HG03175 (cell line): ENCODE measurements at regions not wholly inside any gene's neighbourhood (a gene's known extent, or its start where the extent isn't known, plus 50 kb on each side); places are given as distances from the start of the nearest gene placed in this dataset.

Experiments
- ATAC-seq: cut with Tn5 transposase; IDR thresholded peaks from one replicate; pipeline ENCODE4 v1.9.1; 2021; ENCODE audit warnings: mild to moderate bottlenecking, moderate library complexity; ENCODE audit not compliant: unreplicated experiment

DNA sequence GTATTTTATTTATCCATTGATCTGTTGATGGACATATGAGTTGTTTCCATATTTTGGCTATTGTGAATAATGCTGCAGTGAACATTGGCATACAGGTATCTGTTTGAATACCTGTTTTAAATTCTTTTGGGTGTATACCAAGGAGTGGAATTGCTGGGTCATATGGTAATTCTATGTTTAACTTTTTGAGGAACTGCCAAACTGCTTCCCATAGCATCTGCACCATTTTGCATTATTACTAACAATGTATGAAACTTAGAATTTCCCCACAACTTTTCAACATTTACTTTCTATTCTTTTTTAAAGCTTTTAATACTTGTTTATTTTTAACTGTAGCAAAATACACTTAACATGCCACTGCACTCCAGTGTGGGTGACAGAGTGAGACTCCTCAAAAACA lies 57.0 kb upstream of the MSN start:
- no peak for ATAC-seq

DNA sequence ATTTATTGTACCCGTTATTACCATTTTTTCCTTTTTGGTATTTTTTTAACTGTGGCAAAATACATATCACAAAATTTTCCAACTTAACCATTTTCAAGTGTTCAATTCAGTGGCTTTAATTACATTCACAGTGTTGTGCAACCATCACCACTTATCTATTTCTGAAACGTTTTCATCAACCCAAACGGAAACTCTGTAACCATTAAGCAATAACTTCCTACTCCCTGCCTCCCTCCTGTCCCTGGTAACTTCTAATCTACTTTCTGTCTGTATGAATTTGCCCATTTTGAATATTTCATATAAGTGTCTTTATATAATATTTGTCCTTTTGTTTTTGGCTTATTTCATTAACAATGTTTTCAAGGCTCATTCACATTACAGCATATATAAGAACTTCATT lies 57.4 kb upstream of the MSN start:
- ATAC-seq = no peak

DNA sequence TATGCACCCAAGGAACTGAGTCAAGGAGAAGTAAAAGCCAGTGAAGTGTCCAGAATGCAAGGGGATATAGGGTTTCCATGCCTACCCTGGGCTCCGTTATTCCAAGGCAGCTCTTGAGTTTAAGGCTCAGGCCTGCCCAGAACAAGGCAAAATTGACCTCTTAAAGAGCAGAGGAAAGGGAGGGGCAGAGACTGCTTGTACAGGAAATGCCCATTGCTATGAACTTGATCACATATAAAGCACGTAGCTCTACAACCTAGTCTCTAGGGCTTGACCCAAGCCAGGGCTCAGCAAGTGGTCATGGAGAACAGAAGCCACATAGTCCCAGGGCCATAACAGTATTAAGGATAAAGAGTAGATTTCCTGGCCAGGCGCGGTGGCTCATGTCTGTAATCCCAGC lies 58.2 kb upstream of the MSN start:
- no peak for ATAC-seq

DNA sequence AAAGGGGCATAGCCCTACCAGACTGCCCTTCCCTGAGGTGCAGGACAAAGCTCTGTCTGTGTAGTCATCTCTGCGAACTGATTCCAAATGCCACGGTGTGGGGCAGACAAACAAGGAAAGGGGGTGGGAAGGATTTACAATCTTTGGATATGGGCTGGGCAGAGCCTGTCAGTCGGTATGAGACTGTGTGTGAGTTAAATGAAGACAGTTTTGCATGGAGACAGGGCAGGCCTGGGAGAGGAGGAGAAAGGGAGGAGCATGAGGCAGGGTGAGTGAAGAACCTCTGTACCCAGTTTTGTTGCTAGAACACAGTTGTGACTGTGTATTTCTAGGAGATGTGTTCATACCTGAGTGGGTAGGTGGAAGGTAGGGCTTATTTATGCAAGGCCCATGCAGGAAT lies 59.4 kb upstream of the MSN start:
- no peak for ATAC-seq

DNA sequence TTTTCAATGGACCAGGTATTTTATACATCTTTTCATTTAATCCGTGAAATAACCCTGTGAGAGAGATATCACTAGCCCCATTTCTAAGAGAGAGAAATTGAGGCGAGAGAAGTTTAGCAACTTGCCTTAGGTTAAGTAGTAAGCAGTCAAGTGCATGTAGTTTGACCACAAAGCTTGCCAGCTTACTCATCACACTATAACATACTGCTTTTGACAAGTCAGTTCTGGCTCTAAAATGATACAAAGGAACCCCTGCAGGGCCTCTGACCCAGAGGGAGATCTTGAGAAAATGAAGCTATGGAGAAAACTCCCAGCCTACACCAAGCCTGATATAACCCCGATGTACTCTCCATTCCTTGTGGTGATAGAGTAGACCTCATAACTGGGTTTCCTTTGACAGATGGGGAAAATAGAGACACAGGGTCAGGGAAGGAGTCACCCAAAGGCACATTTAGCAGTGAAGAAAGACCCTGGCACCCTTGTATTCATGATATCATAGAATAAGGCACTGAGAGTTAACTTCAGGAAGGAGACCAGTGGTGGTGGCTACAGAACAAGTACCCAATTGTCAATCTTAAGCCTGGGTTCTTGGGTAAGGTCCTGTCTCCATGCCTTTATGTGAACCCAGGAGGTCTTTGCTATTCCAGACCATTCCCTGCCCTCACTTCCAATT lies 60.2 kb upstream of the MSN start:
- ATAC-seq = no peak

DNA sequence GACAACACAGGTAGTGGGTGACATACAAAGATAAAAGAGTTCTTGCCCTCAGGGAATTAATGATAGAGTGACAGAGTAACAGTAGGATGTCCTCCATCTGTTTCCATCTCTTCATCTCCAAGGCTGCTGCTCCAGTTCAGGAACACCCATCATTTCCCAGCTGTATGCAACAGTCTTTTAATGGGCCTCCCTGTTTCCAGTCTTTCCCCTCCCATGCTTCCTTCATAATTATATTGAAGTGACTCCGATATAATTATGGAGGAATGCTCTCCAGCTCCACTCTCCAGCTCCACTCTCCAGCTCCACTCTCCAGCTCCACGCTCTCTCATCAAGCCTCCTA lies 65.3 kb upstream of the MSN start:
- ATAC-seq = no peak

DNA sequence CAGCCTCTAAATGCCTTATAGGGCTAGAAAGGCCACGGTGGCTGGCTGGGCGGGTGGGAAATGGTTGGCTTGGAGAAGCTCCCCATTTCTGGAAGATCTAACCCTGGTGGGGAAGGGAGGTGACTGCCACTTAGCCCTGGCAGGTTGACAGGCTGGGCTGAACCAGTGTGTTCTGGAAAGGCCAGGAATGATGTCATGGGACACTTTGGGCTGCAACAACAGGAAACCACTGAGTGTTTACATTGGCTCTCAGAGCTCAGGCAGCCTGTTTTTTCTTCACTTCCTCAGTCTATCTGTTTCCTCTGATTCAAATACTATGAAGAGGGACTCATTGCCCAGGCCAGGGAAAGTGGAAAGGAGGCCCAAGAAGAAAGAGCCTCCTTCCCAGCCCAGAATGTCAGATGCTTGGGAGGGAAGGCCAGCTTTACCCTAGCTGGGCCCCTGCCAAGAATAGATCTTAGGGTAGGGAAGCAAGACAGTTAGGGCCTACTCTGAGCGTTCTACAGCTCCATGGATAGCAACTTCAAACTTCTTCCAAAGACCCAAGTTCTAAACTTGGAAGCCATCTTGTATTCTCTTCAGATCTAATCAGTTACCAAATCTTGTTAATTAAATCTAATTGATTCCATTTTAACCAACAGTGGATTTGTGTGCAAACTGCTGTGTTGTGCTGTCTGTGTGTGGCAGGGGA lies 65.8 kb upstream of the MSN start:
- ATAC-seq = peak; percentile 46

DNA sequence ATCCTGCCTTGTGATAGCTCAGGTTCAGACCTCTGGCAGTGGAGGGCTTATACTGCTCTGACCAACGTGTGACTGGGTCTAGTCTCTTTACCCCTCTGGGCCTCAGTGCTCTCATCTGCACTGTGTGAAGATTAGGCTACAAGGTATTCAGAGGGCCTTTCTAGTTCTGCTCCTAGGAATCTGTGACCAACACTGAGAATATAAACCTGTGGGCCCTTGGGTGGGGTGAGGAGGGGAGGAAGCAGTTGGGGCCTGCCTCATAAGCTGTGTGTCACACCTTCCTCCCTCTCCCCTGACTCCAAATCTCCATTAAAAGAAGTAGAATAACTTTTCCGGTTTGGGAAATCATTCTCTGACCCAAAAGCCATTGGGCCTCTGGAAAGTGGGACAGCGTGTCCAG lies 66.3 kb upstream of the MSN start:
- ATAC-seq = no peak

DNA sequence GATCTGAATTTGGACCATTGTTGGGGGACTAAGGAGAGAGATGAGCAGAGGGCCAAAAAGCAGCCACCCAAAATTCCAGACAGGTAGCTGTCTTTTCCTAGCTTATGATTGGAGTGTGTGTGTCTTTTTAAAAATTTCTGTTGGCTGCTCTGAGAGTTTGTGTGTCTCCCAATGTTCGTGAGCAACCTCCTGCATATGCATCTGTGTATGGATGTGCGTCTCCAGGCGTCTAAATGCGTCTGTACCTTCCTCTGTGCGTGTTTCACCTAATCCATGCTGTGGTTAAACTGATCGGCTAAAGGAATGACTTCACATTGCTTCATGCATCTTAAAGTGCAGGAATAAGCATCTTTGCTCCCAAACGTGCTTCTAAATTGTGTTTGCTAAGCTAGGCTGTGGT lies 65.5 kb upstream of the LAS1L start:
- no peak for ATAC-seq

DNA sequence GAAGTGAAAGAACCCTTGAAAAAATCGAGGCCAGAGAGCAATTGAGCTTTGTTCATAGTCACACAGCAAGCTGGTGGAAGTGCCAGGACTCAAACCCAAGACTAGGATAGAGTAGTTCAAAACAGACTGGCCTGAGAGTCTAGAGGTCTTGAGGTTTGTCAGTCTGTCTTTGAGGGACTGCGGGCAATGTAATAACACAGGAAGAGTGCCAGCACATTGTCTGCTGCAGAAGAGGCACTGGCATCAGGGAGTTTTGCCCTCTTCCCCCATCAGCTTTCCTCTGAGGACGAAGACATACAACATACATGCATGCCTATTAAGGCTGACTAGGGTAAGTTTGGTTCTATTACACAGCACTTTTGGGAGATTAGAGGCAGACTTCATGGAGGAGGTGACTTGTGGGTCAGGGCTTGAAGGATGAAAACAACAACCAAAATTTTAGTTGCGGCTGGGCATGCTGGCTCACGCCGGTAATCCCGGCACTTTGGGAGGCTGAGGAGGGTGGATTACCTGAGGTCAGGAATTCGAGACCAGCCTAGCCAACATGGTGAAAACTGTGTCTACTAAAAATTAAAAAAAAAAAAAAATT lies 64.1 kb upstream of the LAS1L start:
- ATAC-seq = no peak

DNA sequence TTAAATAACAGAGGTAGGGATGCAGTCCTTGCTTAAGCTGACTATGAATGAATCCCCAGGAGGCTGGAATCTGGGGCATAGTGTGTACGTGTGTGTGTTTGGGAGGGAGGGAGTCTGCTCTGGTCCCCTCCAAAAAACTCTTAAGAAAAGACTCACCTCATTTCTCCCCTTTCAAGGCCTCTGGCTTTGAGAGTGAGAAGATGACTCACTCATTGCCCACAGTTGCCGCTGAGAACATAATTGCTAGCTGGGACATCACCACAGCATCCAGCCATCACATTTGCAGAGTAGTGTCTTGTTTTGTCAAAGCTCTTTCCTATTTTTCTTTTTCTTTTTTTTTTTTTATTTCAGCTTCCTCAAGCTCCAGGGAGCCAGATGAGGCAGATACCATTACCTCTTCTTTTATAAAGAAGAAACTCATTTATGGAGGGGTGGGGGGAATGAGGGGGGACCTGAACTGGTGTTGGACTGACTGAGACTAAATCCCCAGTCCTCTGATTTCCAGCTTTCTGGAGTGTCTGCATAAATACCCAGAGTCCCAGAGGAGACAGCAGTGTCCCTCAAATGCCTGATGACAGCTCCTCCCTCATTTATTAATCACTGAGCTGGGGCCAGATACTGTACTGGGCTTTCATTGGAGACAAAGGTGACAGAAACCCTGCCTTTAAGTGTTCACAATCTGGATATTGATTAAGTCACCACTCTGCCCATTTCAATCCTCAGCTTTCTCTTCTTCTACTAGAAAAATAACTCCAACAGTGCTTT lies 61.9 kb upstream of the LAS1L start:
- peak; percentile 67 for ATAC-seq

DNA sequence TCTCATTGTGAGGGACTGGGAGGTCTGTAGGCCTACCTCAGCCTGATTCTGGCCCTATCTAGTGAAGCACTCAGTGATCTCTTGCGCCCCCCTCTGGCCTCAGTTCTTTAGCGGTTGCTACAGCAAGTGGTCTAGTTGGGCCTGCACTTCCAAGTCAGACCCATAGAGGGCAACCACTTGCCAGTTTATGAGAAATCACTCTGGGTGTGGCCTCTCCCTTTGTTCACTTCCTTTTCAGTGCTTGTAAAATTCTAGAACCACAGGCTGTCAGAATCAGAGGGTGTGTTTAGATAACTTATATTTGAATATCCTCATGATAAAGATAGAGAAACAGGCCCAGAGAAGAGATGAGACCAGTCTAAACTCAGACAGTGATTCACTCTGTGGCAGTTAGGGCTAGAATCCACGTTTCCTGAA lies 60.9 kb upstream of the LAS1L start:
- peak; percentile 80 for ATAC-seq

DNA sequence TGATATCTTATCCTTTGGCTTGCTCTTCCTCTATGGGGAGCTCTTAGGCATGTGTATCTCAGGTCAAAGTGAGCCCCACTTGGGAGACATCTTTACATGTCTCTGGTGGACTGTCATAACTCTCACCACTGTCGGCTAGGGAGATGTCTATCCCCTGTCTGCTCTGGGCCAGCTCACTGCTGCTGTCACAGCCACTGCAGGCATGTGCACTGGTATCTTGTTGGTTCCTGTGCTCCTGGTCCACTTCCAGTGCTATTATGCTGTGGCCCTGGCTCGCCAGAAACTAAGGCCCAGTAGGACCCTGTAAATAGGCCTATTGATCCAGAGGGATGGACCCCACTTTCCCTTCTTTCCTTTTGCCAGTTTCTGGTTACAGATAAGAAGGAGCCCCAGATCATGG lies 56.6 kb upstream of the LAS1L start:
- no peak for ATAC-seq

DNA sequence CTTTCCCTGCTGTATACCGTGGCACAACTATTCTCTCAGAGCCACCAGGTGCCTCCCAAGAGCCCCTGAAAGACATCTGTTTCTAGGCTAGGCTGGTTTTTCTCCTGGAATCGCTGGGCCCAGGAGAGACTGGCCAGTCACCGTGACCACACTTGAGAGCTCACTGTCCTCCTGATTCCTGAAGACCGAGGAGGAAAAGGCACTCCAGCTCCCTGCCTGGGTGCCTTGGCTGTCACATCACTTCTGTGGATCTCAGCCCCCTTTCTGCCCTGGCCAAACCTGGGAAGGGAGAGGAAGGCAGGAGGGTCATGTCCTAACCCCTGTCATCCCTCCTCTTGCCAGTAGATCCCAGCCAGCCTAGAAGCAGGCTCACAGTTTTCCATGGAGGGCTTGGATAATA lies 54.7 kb upstream of the LAS1L start:
- ATAC-seq = no peak

DNA sequence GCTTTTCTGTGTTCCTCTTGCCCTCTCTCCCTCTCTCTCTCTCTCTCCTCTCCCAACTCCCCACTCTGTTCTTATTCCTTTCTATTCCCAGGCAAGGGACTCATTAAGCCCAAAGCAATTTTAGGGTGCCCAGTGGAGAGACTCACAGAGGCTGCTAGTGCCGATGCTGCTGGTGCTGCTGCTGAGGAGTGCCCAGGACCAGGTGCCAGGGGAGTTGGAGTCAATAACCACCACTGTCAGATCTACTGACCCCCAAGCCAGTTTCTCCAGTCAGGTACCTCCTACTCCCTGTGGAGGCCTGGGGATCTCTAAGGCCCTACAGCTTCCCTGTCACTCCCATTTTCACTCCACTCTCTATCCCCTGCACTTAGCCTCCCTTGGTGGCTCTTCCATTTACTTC lies 54.2 kb upstream of the LAS1L start:
- ATAC-seq = no peak

DNA sequence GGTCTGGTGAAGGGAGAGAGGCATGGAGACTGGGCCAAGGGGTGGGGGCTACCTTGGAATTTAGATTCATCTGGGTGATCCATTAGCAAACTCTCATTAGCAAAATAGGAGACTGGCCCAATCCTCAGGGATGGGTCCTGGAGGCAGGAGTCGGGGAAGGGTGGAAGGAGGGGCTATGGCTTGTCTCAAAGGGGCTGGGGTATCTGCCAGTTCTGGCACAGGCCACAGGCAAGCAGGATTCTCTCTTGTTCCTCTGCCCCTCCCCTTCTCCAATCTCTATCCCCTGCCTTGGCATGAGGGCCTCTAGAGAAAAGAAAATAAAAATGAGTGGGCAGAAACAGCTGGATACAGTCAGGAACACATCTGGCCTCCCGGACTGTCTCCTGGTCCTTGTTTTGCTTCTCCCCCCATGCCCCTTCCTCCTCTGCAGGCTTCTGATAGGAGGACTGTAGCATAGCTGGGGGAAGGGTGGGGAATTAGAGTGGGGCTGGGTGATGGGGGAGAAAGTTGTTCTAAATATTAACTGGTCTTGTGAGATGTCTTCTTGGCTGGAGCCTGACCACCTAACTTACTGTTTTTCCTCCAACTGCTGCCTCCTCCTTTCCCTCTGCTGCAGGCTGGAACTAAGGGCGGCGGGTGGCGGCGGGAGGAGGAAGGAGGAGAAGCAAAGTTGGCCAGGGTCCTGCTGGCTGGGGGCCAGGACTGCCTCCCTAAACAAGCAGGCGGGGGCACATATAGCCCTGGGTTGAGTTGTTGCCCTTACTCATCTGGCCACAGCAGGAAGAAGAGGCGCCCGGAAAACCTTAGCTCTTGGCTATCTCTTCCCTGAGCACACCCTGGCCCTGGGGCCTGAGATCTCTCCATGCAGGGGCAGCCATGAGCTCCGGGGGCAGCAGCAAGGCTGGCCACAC lies 53.3 kb upstream of the LAS1L start:
- no peak for ATAC-seq

DNA sequence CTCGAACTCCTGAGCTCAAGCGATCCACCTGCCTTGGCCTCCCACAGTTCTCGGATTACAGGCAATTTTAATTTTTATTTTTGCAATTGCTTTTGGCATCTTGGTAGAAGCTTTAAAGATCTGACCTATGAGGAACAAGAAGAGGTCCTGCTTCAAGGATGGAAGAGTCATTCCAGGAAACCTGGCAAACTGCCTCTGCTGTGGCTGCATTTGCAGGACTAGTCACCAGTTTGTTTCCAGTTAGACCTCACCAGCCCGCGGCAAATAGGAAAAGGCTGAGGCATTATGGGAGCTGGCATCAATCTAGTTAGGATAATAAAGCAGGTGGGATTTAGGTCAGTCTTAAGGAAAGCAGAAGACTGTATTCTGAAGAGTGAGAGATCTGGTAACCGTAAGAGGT lies 51.9 kb upstream of the LAS1L start:
- ATAC-seq = no peak

DNA sequence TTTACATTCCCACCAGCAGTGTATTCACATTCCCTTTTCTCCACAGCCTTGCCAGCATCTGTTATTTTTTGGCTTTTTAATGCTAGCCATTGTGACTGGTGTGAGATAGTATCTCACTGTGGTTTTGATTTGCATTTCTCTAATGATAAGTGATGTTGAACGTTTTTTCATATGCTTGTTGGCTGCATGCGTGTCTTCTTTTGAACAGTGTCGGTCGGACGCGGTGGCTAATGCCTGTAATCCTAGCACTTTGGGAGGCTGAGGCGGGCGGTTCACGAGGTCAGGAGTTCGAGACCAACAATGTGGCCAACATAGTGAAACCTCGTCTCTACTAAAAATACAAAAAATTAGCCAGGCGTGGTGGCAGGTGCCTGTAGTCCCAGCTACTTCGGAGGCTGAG lies 50.6 kb upstream of the LAS1L start:
- ATAC-seq = peak; percentile 50
